Heart right ventricle (tissue), 16 donors: ENCODE measurements at regions not wholly inside any gene's neighbourhood (a gene's known extent, or its start where the extent isn't known, plus 50 kb on each side); places are given as distances from the start of the nearest gene placed in this dataset.

Experiments used
- ATAC-seq, 8 donors: fragments of 200-7000 bp; cut with Tn5 transposase; one replicate each; pipeline ENCODE4 v1.9.1; 2020; ENCODE audit warnings: mild to moderate bottlenecking in 8 of 8, moderate library complexity in 8 of 8, moderate number of reproducible peaks in 1 of 8
- DNase-seq, 2 donors: peaks; one replicate each; pipeline ENCODE4 v3.0.0-alpha.2; 2020
- H3K27ac ChIP-seq, 10 donors: fragments of 200-600 bp; sonication (generic) in 2 of 10; one replicate each; pipeline versions ENCODE4 v1.5.0 to v1.8.0; 2020 to 2022; ENCODE audit warnings: mild to moderate bottlenecking in 3 of 10
- H3K27me3 ChIP-seq, 7 donors: fragments of 200-600 bp; one replicate each; pipeline ENCODE4 v1.8.0; 2021 to 2022; ENCODE audit warnings: mild to moderate bottlenecking in 2 of 7
- H3K36me3 ChIP-seq, 9 donors: fragments of 200-600 bp; sonication (generic) in 1 of 9; one replicate each; pipeline versions ENCODE4 v1.5.0 to v1.8.0; 2020 to 2022; ENCODE audit warnings: mild to moderate bottlenecking in 2 of 9
- H3K4me1 ChIP-seq, 9 donors: fragments of 200-600 bp; sonication (generic) in 1 of 9; one replicate each; pipeline versions ENCODE4 v1.5.0 to v1.8.0; 2020 to 2022; ENCODE audit warnings: mild to moderate bottlenecking in 4 of 9
- H3K4me3 ChIP-seq, 10 donors: fragments of 200-600 bp; sonication (generic) in 2 of 10; one replicate each; pipeline versions ENCODE4 v1.5.0 to v1.8.0; 2020 to 2022; ENCODE audit warnings: mild to moderate bottlenecking in 7 of 10, moderate library complexity in 2 of 10
- H3K9me3 ChIP-seq, 11 donors: fragments of 200-600 bp in 10 of 11; sonication (generic) in 2 of 11; one replicate each; pipeline versions ENCODE4 v1.5.0 to v1.8.0; 2013 to 2022; ENCODE audit warnings: mild to moderate bottlenecking in 2 of 11, control low read depth in 1 of 11, moderate library complexity in 1 of 11
- WGBS, 2 donors: extraction: QIAGEN DNeasy Blood & Tissue Kit; methylation state at CpG; one replicate each; pipeline ENCODE4 v1.1.7; 2013; ENCODE audit warnings: inconsistent platforms in 1 of 2; 5-methylcytosine and 5-hydroxymethylcytosine counted together
- intact Hi-C, 10 donors: fragments of 100-400 bp; cut with DNase I; formaldehyde crosslinking; loops; one replicate each; pipeline versions ENCODE4 v1.11.1 to v1.14.2; 2022
- TF ChIP-seq, protein P1 (sequence below), 9 donors: fragments of 200-600 bp; sonication (generic) in 2 of 9; IDR thresholded peaks; one replicate each; pipeline versions ENCODE4 v1.5.0 to v1.8.0; 2021 to 2022; ENCODE audit warnings: antibody characterized with exemption in 9 of 9, mild to moderate bottlenecking in 5 of 9, moderate library complexity in 1 of 9
- donor health status: Arrhythmogenic right ventricular cardiomyopathy.
- donor health status: ischemic (EF 13 %, LVEDD 7.1; RV severe dilation, severe dysfunction).
- donor health status: healthy with polysubstance abuse.
- donor health status: DM: no; HTN: yes; CAD: no.
- donor health status: DM: no; HTN: no; CAD: no.
- donor health status: ischemic (EF 25% LVEDD 6.9; RV normal size, moderate dysfunction).
- donor health status: ischemic (EF 25% LVEDD 5.7; RV mildly dilated, moderate dysfunction).
- donor health status: healthy.
- donor health status: DM: yes; HTN: yes; CAD: no.
- donor health status: Ischemic cardiomyopathy.
- donor health status: ischemic (EF 35%, LVEDD 5.7; RV mildly dilated, moderate dysfunction).
- donor health status: nonischemic (EF 11% LVEDD 7.7; RV severe dilation, severe dysfunction).
- donor health status: DM: yes; HTN: yes; CAD: no.
- donor health status: PGD.
- donor health status: ischemic (EF 29% LVEDD 5.4; RV normal size, mild dysfunction).
- donor health status: nonischemic (EF 23%, LVEDD 6.1; RV moderate dilation, normal function).

DNA sequence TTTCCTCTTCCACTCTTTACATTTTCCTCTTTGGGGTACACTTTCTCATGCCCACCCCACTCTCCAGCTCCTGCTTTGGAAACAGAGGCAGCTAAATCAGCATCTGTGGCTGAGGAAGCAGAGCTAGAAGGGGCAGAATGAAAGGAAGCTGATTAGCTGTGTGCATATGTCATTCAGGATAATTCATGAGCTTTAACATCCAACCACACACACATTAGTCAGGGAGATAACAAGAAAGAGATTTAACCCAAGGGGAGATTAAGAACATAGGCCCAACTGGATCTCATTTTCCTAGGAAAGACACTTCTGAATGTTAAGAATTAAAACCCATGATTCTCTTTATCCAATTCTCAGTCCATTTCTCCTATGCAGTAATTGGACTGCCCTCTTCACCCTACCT is 405.5 kb downstream of the TBC1D4 start:
- Histone ChIP-seq H3K27me3 (no peaks in the 10 kb centered on the region), H3K4me3 (no peak overlapping the region), H3K27ac (no peak overlapping the region), H3K36me3 (no peaks in the 10 kb centered on the region), H3K4me1 (no peaks in the 10 kb centered on the region), H3K9me3 (peaks cover 0 to 12% (median 0%) of the 10 kb centered on the region in 11 donors)
- intact Hi-C loops: no loop called here
- TF ChIP-seq, protein P1, sequence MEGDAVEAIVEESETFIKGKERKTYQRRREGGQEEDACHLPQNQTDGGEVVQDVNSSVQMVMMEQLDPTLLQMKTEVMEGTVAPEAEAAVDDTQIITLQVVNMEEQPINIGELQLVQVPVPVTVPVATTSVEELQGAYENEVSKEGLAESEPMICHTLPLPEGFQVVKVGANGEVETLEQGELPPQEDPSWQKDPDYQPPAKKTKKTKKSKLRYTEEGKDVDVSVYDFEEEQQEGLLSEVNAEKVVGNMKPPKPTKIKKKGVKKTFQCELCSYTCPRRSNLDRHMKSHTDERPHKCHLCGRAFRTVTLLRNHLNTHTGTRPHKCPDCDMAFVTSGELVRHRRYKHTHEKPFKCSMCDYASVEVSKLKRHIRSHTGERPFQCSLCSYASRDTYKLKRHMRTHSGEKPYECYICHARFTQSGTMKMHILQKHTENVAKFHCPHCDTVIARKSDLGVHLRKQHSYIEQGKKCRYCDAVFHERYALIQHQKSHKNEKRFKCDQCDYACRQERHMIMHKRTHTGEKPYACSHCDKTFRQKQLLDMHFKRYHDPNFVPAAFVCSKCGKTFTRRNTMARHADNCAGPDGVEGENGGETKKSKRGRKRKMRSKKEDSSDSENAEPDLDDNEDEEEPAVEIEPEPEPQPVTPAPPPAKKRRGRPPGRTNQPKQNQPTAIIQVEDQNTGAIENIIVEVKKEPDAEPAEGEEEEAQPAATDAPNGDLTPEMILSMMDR (IDR thresholded peaks at IDR 0.05): no peak
- ATAC-seq: no peak
- DNase-seq: no peak

DNA sequence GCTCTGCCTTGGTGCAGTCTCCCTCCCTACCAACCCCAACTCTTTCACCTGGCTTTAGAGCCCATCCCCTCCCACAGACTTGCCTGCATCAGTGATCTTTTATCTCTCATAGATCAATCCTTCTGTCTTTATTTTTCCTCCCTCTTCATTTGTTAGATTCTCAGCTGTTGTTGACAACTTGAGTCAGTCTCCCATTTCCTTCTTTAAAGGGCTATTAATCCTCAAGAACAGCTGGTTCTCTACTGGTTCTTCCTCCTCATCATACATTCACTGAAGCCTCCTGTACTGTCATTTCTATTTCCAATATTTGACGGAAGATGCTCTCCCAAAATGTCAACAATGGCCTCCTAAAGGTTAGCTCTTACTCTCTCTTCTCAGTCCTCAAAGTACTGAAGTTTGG is 408.2 kb downstream of the TBC1D4 start:
- Histone ChIP-seq H3K4me3 (no peak overlapping the region), H3K27ac (no peak overlapping the region), H3K4me1 (no peaks in the 10 kb centered on the region), H3K36me3 (no peaks in the 10 kb centered on the region), H3K27me3 (no peaks in the 10 kb centered on the region), H3K9me3 (peaks cover 0 to 4% (median 0%) of the 10 kb centered on the region in 11 donors)
- DNase-seq (no peak), ATAC-seq (no peak)
- intact Hi-C loops: no loop called here
- TF ChIP-seq, protein P1 (IDR thresholded peaks at IDR 0.05): no peak
- WGBS, 2 donors: 88 to 94% methylated on average over 1 of the region's 1 CpG

DNA sequence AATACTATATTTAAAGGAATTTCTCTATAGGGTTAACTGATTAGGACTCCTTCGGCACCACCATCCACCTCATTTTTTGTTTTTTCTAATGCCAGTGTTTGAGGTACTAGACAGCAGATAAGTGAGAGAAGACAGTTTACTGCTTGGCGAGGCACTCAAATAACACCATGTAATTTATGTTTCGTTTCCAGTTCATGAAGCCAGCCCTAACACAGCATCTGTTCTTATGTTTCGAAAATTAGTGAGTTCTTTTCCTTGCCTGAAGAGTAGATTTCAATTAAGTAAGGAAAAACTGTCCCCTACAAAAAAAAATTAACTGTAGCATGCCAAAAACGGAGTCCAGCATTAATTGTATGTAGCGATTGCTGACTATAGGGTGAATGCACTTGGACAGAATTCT is 409.1 kb downstream of the TBC1D4 start:
- ATAC-seq (no peak), DNase-seq (no peak)
- Histone ChIP-seq H3K27me3 (no peaks in the 10 kb centered on the region), H3K9me3 (no peaks in the 10 kb centered on the region), H3K36me3 (no peaks in the 10 kb centered on the region), H3K4me1 (no peaks in the 10 kb centered on the region), H3K27ac (no peak overlapping the region), H3K4me3 (no peak overlapping the region)
- intact Hi-C loops: no loop called here
- 87 to 93% methylated on average over 6 of the region's 6 CpGs for WGBS, 2 donors
- TF ChIP-seq, protein P1 (IDR thresholded peaks at IDR 0.05): no peak

GRCh38 chr13:75072368-75072767 is 409.6 kb downstream of the TBC1D4 start:
- Histone ChIP-seq H3K4me1 (no peaks in the 10 kb centered on the region), H3K4me3 (no peak overlapping the region), H3K27me3 (no peaks in the 10 kb centered on the region), H3K9me3 (no peaks in the 10 kb centered on the region), H3K27ac (no peak overlapping the region), H3K36me3 (no peaks in the 10 kb centered on the region)
- ATAC-seq (no peak), DNase-seq (no peak)
- intact Hi-C loops: no loop called here
- TF ChIP-seq, protein P1 (IDR thresholded peaks at IDR 0.05): no peak

GRCh38 chr13:75071796-75072195 is 410.2 kb downstream of the TBC1D4 start:
- TF ChIP-seq, protein P1 (IDR thresholded peaks at IDR 0.05): no peak
- intact Hi-C loops: no loop called here
- no peak overlapping the region for H3K4me3 ChIP-seq
- no peaks in the 10 kb centered on the region for H3K36me3 ChIP-seq
- ATAC-seq (no peak), DNase-seq (no peak)
- no peaks in the 10 kb centered on the region for H3K27me3 ChIP-seq
- H3K9me3 ChIP-seq: no peaks in the 10 kb centered on the region
- H3K27ac ChIP-seq: no peak overlapping the region
- WGBS, 2 donors: 87 to 95% methylated on average over 6 of the region's 6 CpGs
- no peaks in the 10 kb centered on the region for H3K4me1 ChIP-seq
